SK-N-SH treated with all-trans-retinoic acid at 6 μM for 48 hours (cell line): ENCODE measurements at regions not wholly inside any gene's neighbourhood (a gene's known extent, or its start where the extent isn't known, plus 50 kb on each side); places are given as distances from the start of the nearest gene placed in this dataset.

Source experiments
- ATAC-seq: fragments of 200-7000 bp; cut with Tn5 transposase; 3 replicates; pipeline ENCODE4 v1.9.1; 2020; ENCODE audit warnings: mild to moderate bottlenecking, moderate library complexity
- ARNTL ChIP-seq: fragments of 450-650 bp; formaldehyde crosslinking; IDR thresholded peaks from 2 replicates; pipeline ENCODE4 v1.5.0; 2020; ENCODE audit warnings: low read depth, mild to moderate bottlenecking, moderate library complexity, borderline replicate concordance
- BACH2 ChIP-seq: fragments of 250-450 bp; sonication (Bioruptor Pico); IDR thresholded peaks from 2 replicates; pipeline ENCODE4 v1.9.0; 2021; ENCODE audit warnings: mild to moderate bottlenecking, borderline replicate concordance
- CSDC2 ChIP-seq: fragments of 250-450 bp; sonication (Bioruptor Pico); IDR thresholded peaks from 2 replicates; pipeline ENCODE4 v1.5.0; 2020; ENCODE audit warnings: mild to moderate bottlenecking, moderate library complexity
- ESRRG ChIP-seq: fragments of 250-450 bp; sonication (Bioruptor Pico); IDR thresholded peaks from 2 replicates; pipeline ENCODE4 v1.6.1; 2021; ENCODE audit warnings: mild to moderate bottlenecking
- OSR1 ChIP-seq: fragments of 250-450 bp; sonication (Bioruptor Pico); IDR thresholded peaks from 2 replicates; pipeline ENCODE4 v1.8.0; 2022; ENCODE audit warnings: moderate library complexity, mild to moderate bottlenecking, inconsistent platforms
- PPARA ChIP-seq: fragments of 250-450 bp; sonication (Bioruptor Pico); IDR thresholded peaks from 2 replicates; pipeline ENCODE4 v1.5.0; 2020; ENCODE audit warnings: mild to moderate bottlenecking, borderline replicate concordance
- RARB ChIP-seq: fragments of 250-450 bp; sonication (Bioruptor Pico); IDR thresholded peaks from 2 replicates; pipeline ENCODE4 v1.8.0; 2021; ENCODE audit warnings: mild to moderate bottlenecking, moderate library complexity
- SNAI2 ChIP-seq: fragments of 250-450 bp; sonication (Bioruptor Pico); IDR thresholded peaks from 2 replicates; pipeline ENCODE4 v1.5.0; 2020; ENCODE audit warnings: mild to moderate bottlenecking, moderate library complexity
- TCF4 ChIP-seq: fragments of 250-450 bp; sonication (Bioruptor Pico); IDR thresholded peaks from 2 replicates; pipeline ENCODE4 v1.8.0; 2021; ENCODE audit warnings: mild to moderate bottlenecking, moderate library complexity, borderline replicate concordance
- TOX ChIP-seq: fragments of 250-450 bp; sonication (Bioruptor Pico); IDR thresholded peaks from 2 replicates; pipeline ENCODE4 v1.8.0; 2021; ENCODE audit warnings: mild to moderate bottlenecking, moderate library complexity, borderline replicate concordance
- ZFP3 ChIP-seq: fragments of 250-450 bp; sonication (Bioruptor Pico); IDR thresholded peaks from 2 replicates; pipeline ENCODE4 v1.5.0; 2020; ENCODE audit warnings: mild to moderate bottlenecking, moderate library complexity
- ZNF565 ChIP-seq: fragments of 450-650 bp; formaldehyde crosslinking; conservative IDR thresholded peaks from 2 replicates; pipeline ENCODE4 v1.5.0; 2020; ENCODE audit warnings: low read depth, mild to moderate bottlenecking, moderate library complexity
- ZNF8 ChIP-seq: fragments of 450-650 bp; formaldehyde crosslinking; IDR thresholded peaks from 2 replicates; pipeline ENCODE4 v1.5.0; 2020; ENCODE audit warnings: mild to moderate bottlenecking, moderate library complexity
- TF ChIP-seq, protein P1 (sequence below): fragments of 250-450 bp; sonication (Bioruptor Pico); IDR thresholded peaks from 2 replicates; pipeline ENCODE4 v1.8.0; 2021; ENCODE audit warnings: low read depth, mild to moderate bottlenecking, moderate library complexity, borderline replicate concordance
- TF ChIP-seq, protein P2 (sequence below): fragments of 250-450 bp; sonication (Bioruptor Pico); IDR thresholded peaks from 2 replicates; pipeline ENCODE4 v1.5.1; 2020; ENCODE audit warnings: low read depth, mild to moderate bottlenecking, moderate library complexity
- TF ChIP-seq, protein P3 (sequence below): fragments of 250-450 bp; sonication (Bioruptor Pico); IDR thresholded peaks from 2 replicates; pipeline ENCODE4 v1.5.1; 2021; ENCODE audit warnings: mild to moderate bottlenecking, moderate library complexity
- TF ChIP-seq, protein P4 (sequence below): fragments of 250-450 bp; sonication (Bioruptor Pico); IDR thresholded peaks from 2 replicates; pipeline ENCODE4 v1.5.0; 2020; ENCODE audit warnings: mild to moderate bottlenecking, moderate library complexity

DNA sequence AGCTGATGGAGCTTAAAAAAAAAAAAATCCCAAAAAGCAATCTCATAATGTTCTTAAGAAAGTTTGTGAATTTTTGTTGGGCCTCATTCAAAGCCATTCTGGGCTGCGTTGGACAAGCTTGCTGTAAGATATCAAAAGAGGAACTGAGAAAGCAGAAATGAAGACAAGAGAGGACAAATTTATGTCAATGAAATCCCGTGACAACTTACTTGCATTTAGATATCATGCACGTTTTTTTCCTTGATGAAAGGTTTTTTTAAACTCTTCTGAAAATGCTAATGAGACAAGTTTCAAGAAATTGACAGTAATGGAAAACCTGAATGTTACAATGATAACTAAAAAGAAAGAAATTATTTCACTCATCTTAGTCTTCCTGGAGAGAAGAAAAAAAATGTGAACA, 662.9 kb downstream of the SQOR start:
- ATAC-seq: no peak
- TF ChIP-seq TCF4 (CRISPR knock-in tag) (no peak), ZFP3 (CRISPR knock-in tag) (no peak)

DNA sequence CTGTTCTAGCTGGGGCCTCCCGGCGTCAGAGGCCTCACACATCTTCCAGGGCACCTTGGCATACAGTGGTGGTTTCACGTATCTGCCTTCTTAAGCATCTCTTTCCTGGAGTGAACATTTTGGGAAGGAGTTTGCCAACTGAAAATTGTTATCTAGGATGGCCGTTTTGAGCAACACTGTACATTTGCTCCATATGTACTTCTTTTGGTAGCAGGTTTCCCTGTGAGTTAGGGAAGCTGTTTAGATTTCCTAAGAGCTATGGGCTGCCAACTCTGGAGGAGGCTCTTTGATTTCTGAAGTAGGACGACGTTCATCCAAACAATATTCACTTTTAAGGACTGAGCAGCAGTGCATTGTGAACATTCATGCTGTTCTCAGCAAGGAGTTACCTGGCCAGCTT, 665.9 kb downstream of the SQOR start:
- no peak for ATAC-seq
- TF ChIP-seq RARB (no peak), TOX (CRISPR knock-in tag) (no peak), CSDC2 (CRISPR knock-in tag) (no peak), ZNF565 (no peak), ARNTL (no peak), PPARA (no peak), ESRRG (CRISPR knock-in tag) (no peak), ZNF8 (no peak), SNAI2 (CRISPR knock-in tag) (no peak), TCF4 (CRISPR knock-in tag) (no peak)
- TF ChIP-seq, protein P1, sequence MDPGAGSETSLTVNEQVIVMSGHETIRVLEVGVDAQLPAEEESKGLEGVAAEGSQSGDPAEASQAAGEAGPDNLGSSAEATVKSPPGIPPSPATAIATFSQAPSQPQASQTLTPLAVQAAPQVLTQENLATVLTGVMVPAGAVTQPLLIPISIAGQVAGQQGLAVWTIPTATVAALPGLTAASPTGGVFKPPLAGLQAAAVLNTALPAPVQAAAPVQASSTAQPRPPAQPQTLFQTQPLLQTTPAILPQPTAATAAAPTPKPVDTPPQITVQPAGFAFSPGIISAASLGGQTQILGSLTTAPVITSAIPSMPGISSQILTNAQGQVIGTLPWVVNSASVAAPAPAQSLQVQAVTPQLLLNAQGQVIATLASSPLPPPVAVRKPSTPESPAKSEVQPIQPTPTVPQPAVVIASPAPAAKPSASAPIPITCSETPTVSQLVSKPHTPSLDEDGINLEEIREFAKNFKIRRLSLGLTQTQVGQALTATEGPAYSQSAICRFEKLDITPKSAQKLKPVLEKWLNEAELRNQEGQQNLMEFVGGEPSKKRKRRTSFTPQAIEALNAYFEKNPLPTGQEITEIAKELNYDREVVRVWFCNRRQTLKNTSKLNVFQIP: no peak
- TF ChIP-seq, protein P2, sequence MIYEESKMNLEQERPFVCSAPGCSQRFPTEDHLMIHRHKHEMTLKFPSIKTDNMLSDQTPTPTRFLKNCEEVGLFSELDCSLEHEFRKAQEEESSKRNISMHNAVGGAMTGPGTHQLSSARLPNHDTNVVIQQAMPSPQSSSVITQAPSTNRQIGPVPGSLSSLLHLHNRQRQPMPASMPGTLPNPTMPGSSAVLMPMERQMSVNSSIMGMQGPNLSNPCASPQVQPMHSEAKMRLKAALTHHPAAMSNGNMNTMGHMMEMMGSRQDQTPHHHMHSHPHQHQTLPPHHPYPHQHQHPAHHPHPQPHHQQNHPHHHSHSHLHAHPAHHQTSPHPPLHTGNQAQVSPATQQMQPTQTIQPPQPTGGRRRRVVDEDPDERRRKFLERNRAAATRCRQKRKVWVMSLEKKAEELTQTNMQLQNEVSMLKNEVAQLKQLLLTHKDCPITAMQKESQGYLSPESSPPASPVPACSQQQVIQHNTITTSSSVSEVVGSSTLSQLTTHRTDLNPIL (CRISPR knock-in tag): no peak
- TF ChIP-seq, protein P3, sequence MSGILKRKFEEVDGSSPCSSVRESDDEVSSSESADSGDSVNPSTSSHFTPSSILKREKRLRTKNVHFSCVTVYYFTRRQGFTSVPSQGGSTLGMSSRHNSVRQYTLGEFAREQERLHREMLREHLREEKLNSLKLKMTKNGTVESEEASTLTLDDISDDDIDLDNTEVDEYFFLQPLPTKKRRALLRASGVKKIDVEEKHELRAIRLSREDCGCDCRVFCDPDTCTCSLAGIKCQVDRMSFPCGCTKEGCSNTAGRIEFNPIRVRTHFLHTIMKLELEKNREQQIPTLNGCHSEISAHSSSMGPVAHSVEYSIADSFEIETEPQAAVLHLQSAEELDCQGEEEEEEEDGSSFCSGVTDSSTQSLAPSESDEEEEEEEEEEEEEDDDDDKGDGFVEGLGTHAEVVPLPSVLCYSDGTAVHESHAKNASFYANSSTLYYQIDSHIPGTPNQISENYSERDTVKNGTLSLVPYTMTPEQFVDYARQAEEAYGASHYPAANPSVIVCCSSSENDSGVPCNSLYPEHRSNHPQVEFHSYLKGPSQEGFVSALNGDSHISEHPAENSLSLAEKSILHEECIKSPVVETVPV: no peak
- TF ChIP-seq, protein P4, sequence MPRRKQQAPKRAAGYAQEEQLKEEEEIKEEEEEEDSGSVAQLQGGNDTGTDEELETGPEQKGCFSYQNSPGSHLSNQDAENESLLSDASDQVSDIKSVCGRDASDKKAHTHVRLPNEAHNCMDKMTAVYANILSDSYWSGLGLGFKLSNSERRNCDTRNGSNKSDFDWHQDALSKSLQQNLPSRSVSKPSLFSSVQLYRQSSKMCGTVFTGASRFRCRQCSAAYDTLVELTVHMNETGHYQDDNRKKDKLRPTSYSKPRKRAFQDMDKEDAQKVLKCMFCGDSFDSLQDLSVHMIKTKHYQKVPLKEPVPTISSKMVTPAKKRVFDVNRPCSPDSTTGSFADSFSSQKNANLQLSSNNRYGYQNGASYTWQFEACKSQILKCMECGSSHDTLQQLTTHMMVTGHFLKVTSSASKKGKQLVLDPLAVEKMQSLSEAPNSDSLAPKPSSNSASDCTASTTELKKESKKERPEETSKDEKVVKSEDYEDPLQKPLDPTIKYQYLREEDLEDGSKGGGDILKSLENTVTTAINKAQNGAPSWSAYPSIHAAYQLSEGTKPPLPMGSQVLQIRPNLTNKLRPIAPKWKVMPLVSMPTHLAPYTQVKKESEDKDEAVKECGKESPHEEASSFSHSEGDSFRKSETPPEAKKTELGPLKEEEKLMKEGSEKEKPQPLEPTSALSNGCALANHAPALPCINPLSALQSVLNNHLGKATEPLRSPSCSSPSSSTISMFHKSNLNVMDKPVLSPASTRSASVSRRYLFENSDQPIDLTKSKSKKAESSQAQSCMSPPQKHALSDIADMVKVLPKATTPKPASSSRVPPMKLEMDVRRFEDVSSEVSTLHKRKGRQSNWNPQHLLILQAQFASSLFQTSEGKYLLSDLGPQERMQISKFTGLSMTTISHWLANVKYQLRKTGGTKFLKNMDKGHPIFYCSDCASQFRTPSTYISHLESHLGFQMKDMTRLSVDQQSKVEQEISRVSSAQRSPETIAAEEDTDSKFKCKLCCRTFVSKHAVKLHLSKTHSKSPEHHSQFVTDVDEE (CRISPR knock-in tag): no peak

DNA sequence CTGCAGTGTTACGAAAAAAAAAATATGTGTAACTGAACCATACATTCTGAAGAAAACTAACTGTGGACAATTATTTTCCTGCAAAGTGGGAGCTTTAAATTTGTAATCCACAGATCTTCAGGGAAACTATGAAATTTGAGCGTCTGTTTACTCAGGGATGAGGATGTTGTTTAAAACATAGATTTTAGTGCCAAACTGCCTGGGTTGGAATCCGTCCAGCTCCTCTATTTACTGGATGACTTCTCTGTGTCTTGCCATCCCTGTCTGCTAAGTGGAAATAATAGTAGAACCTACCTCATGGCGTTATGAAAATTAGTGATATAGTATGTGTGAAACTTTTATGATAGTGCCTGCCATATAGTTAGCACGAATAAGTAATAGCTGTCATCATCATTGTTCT, 666.5 kb downstream of the SQOR start:
- no peak for ATAC-seq
- no peak for TF ChIP-seq ZNF565
- no peak for TF ChIP-seq BACH2 (CRISPR knock-in tag)
- TF ChIP-seq, protein P1: no peak
- TF ChIP-seq, protein P2 (CRISPR knock-in tag): no peak
- TF ChIP-seq OSR1 (CRISPR knock-in tag): no peak
- no peak for TF ChIP-seq TCF4 (CRISPR knock-in tag)
- TF ChIP-seq, protein P4 (CRISPR knock-in tag): no peak
- TF ChIP-seq SNAI2 (CRISPR knock-in tag): no peak
- TF ChIP-seq ARNTL: no peak
